ENCODE measurements at regions not wholly inside any gene's neighbourhood (a gene's known extent, or its start where the extent isn't known, plus 50 kb on each side); places are given as distances from the start of the nearest gene placed in this dataset.

DNA sequence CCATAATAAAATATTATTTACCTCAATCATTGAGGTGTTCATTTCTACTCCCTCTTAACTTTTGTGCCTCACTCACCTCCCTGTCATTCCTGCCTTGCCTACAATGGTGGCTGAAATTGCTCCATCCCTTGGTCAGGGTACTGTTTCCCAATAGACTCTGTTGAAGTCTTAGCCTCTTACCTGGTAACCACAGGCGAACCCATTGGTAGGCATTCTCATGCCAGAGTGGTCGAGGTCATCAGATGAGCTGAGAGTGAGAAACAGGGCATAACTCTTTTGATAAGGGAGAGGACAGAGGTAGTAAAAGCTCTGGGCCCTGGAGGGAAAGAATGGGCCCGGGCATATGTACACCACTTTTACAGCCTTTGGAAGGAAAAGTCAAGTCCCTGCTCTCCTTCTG is 265.6 kb downstream of the ARRDC4 start:
- no peaks in the 10 kb centered on the region for H3K79me2 ChIP-seq (ENCODE audit: insufficient read depth, low read length)
- no peak overlapping the region for H3K9ac ChIP-seq (ENCODE audit: low read length)
- H3K27me3 ChIP-seq (ENCODE audit: insufficient read depth, low read length): no peaks in the 10 kb centered on the region
- no peaks in the 10 kb centered on the region for H3K36me3 ChIP-seq (ENCODE audit: insufficient read depth, low read length)
- no peak overlapping the region for H3K4me2 ChIP-seq (ENCODE audit: low read length)
- no peak overlapping the region for H3K4me3 ChIP-seq (ENCODE audit: insufficient read depth, low read depth, low read length)
- H3K36me3 Mint-ChIP-seq (ENCODE audit: low read depth, unreplicated experiment): no peaks in the 10 kb centered on the region
- no peak for DNase-seq (ENCODE audit: low read depth)
- no peak overlapping the region for H3K27ac Mint-ChIP-seq (ENCODE audit: unreplicated experiment)
- no peak overlapping the region for H3K27ac ChIP-seq (ENCODE audit: low read depth, low read length)
- no peaks in the 10 kb centered on the region for H3K4me1 ChIP-seq (ENCODE audit: insufficient read depth, low read length)
- H3K9me3 ChIP-seq (ENCODE audit: insufficient read depth, low read depth, low read length): no peaks in the 10 kb centered on the region
- no peaks in the 10 kb centered on the region for H4K20me1 ChIP-seq (ENCODE audit: insufficient read depth, low read length)
- FAIRE-seq: no peak
- no peak for TF ChIP-seq EZH2 (IDR thresholded peaks at IDR 0.05; ENCODE audit: insufficient read depth, low read length)
- TF ChIP-seq, protein P1, sequence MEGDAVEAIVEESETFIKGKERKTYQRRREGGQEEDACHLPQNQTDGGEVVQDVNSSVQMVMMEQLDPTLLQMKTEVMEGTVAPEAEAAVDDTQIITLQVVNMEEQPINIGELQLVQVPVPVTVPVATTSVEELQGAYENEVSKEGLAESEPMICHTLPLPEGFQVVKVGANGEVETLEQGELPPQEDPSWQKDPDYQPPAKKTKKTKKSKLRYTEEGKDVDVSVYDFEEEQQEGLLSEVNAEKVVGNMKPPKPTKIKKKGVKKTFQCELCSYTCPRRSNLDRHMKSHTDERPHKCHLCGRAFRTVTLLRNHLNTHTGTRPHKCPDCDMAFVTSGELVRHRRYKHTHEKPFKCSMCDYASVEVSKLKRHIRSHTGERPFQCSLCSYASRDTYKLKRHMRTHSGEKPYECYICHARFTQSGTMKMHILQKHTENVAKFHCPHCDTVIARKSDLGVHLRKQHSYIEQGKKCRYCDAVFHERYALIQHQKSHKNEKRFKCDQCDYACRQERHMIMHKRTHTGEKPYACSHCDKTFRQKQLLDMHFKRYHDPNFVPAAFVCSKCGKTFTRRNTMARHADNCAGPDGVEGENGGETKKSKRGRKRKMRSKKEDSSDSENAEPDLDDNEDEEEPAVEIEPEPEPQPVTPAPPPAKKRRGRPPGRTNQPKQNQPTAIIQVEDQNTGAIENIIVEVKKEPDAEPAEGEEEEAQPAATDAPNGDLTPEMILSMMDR (IDR thresholded peaks at IDR 0.05; ENCODE audit: insufficient read depth, low read depth, low read length): no peak
- H3K9me3 Mint-ChIP-seq (ENCODE audit: unreplicated experiment): no peaks in the 10 kb centered on the region
- no peak overlapping the region for H3K4me3 Mint-ChIP-seq (ENCODE audit: unreplicated experiment)
- H2AFZ ChIP-seq (ENCODE audit: low read depth, low read length): no peak overlapping the region
- H3K27me3 Mint-ChIP-seq (ENCODE audit: low read depth, unreplicated experiment): peaks cover 5% of the 10 kb centered on the region
- H3K4me1 Mint-ChIP-seq (ENCODE audit: low read depth, unreplicated experiment): peaks cover 13% of the 10 kb centered on the region

GRCh38 chr15:98226578-98226977 is 266.1 kb downstream of the ARRDC4 start:
- no peak overlapping the region for H3K27ac ChIP-seq (ENCODE audit: low read depth, low read length)
- Mint-ChIP-seq H3K9me3 (ENCODE audit: unreplicated experiment) (no peaks in the 10 kb centered on the region), H3K36me3 (ENCODE audit: low read depth, unreplicated experiment) (no peaks in the 10 kb centered on the region), H3K27me3 (ENCODE audit: low read depth, unreplicated experiment) (peaks cover 3% of the 10 kb centered on the region), H3K4me1 (ENCODE audit: low read depth, unreplicated experiment) (peaks cover 16% of the 10 kb centered on the region), H3K27ac (ENCODE audit: unreplicated experiment) (no peak overlapping the region), H3K4me3 (ENCODE audit: unreplicated experiment) (no peak overlapping the region)
- DNase-seq (ENCODE audit: low read depth): no peak
- no peak overlapping the region for H3K4me3 ChIP-seq (ENCODE audit: insufficient read depth, low read depth, low read length)
- H3K9me3 ChIP-seq (ENCODE audit: insufficient read depth, low read depth, low read length): no peaks in the 10 kb centered on the region
- H2AFZ ChIP-seq (ENCODE audit: low read depth, low read length): no peak overlapping the region
- FAIRE-seq: no peak
- H3K9ac ChIP-seq (ENCODE audit: low read length): no peak overlapping the region
- no peaks in the 10 kb centered on the region for H3K27me3 ChIP-seq (ENCODE audit: insufficient read depth, low read length)
- no peak overlapping the region for H3K4me2 ChIP-seq (ENCODE audit: low read length)
- TF ChIP-seq, protein P1 (IDR thresholded peaks at IDR 0.05; ENCODE audit: insufficient read depth, low read depth, low read length): no peak
- TF ChIP-seq EZH2 (IDR thresholded peaks at IDR 0.05; ENCODE audit: insufficient read depth, low read length): no peak
- no peaks in the 10 kb centered on the region for H3K4me1 ChIP-seq (ENCODE audit: insufficient read depth, low read length)
- H4K20me1 ChIP-seq (ENCODE audit: insufficient read depth, low read length): no peaks in the 10 kb centered on the region
- H3K79me2 ChIP-seq (ENCODE audit: insufficient read depth, low read length): no peaks in the 10 kb centered on the region
- H3K36me3 ChIP-seq (ENCODE audit: insufficient read depth, low read length): no peaks in the 10 kb centered on the region

- no peak overlapping the region for H2AFZ ChIP-seq (ENCODE audit: low read depth, low read length)
- DNase-seq (ENCODE audit: low read depth) (no peak), FAIRE-seq (no peak)
- H3K79me2 ChIP-seq (ENCODE audit: insufficient read depth, low read length): no peaks in the 10 kb centered on the region
- H3K36me3 ChIP-seq (ENCODE audit: insufficient read depth, low read length): no peaks in the 10 kb centered on the region
- H3K27ac Mint-ChIP-seq (ENCODE audit: unreplicated experiment): no peak overlapping the region
- no peak overlapping the region for H3K4me3 Mint-ChIP-seq (ENCODE audit: unreplicated experiment)
- no peaks in the 10 kb centered on the region for H3K9me3 Mint-ChIP-seq (ENCODE audit: unreplicated experiment)
- peaks cover 25% of the 10 kb centered on the region for H3K4me1 Mint-ChIP-seq (ENCODE audit: low read depth, unreplicated experiment)
- H3K9ac ChIP-seq (ENCODE audit: low read length): no peak overlapping the region
- H3K4me2 ChIP-seq (ENCODE audit: low read length): no peak overlapping the region
- H3K4me3 ChIP-seq (ENCODE audit: insufficient read depth, low read depth, low read length): no peak overlapping the region
- no peaks in the 10 kb centered on the region for H4K20me1 ChIP-seq (ENCODE audit: insufficient read depth, low read length)
- no peak overlapping the region for H3K27ac ChIP-seq (ENCODE audit: low read depth, low read length)
- H3K4me1 ChIP-seq (ENCODE audit: insufficient read depth, low read length): no peaks in the 10 kb centered on the region
- no peaks in the 10 kb centered on the region for H3K27me3 Mint-ChIP-seq (ENCODE audit: low read depth, unreplicated experiment)
- no peaks in the 10 kb centered on the region for H3K36me3 Mint-ChIP-seq (ENCODE audit: low read depth, unreplicated experiment)
- H3K27me3 ChIP-seq (ENCODE audit: insufficient read depth, low read length): no peaks in the 10 kb centered on the region
- TF ChIP-seq, protein P1 (IDR thresholded peaks at IDR 0.05; ENCODE audit: insufficient read depth, low read depth, low read length): no peak
- TF ChIP-seq EZH2 (IDR thresholded peaks at IDR 0.05; ENCODE audit: insufficient read depth, low read length): no peak
- H3K9me3 ChIP-seq (ENCODE audit: insufficient read depth, low read depth, low read length): no peaks in the 10 kb centered on the region
These were observed 268.3 kb downstream of the ARRDC4 start for GRCh38 chr15:98228846-98229245.
